ENCODE measurements at regions not wholly inside any gene's neighbourhood (a gene's known extent, or its start where the extent isn't known, plus 50 kb on each side); places are given as distances from the start of the nearest gene placed in this dataset.

- TF ChIP-seq CTCF (conservative IDR thresholded peaks at IDR 0.05; ENCODE audit: low read length): no peak
- TF ChIP-seq EZH2phosphoT487 (IDR thresholded peaks at IDR 0.05; ENCODE audit: borderline replicate concordance): no peak
These were observed 1603.0 kb upstream of the C9orf72 start for GRCh38 chr9:29176231-29176630.

All from Loucy (cell line).